ENCODE measurements at regions not wholly inside any gene's neighbourhood (a gene's known extent, or its start where the extent isn't known, plus 50 kb on each side); places are given as distances from the start of the nearest gene placed in this dataset.

DNA sequence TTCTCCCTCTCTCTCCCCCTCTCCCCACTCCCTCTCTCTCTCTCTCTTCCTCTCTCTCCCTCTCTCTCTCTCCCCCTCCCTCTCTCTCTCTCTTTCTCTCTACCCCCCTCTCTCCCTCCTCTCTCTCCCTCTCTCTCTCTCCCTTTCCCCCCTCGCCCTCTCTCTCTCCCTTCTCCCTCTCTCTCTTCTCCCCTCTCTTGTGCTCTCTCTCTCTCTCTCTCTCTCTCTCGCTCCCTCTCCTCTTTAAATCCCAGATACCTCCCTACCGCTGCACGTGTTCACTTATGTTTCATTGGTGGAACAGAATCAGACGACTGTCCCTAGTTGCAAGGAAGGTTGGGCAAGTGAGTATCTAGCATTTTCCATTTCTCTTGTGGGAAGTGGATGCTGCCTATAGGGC, 166.5 kb downstream of the EBLN2 start:
- H3K9ac ChIP-seq (ENCODE audit: low read length): no peak overlapping the region
- TF ChIP-seq EZH2phosphoT487 (conservative IDR thresholded peaks at IDR 0.05; ENCODE audit: low read length): no peak
- TF ChIP-seq, protein P1, sequence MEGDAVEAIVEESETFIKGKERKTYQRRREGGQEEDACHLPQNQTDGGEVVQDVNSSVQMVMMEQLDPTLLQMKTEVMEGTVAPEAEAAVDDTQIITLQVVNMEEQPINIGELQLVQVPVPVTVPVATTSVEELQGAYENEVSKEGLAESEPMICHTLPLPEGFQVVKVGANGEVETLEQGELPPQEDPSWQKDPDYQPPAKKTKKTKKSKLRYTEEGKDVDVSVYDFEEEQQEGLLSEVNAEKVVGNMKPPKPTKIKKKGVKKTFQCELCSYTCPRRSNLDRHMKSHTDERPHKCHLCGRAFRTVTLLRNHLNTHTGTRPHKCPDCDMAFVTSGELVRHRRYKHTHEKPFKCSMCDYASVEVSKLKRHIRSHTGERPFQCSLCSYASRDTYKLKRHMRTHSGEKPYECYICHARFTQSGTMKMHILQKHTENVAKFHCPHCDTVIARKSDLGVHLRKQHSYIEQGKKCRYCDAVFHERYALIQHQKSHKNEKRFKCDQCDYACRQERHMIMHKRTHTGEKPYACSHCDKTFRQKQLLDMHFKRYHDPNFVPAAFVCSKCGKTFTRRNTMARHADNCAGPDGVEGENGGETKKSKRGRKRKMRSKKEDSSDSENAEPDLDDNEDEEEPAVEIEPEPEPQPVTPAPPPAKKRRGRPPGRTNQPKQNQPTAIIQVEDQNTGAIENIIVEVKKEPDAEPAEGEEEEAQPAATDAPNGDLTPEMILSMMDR (IDR thresholded peaks at IDR 0.05; ENCODE audit: insufficient read depth, low read length, poor library complexity, severe bottlenecking): no peak
- no peak overlapping the region for H3K27ac ChIP-seq (ENCODE audit: low read depth, low read length)
- no peak overlapping the region for H3K4me2 ChIP-seq (ENCODE audit: low read depth, low read length, poor library complexity, severe bottlenecking)
- H3K9me2 ChIP-seq (replicated peaks; ENCODE audit: insufficient read depth, low read length): no peaks in the 10 kb centered on the region
- H3K79me2 ChIP-seq (ENCODE audit: insufficient read depth, low read length): no peaks in the 10 kb centered on the region
- no peaks in the 10 kb centered on the region for H3F3A ChIP-seq (ENCODE audit: insufficient read depth)
- H2AFZ ChIP-seq (ENCODE audit: low read depth, low read length, severe bottlenecking): no peak overlapping the region
- H3K9me3 ChIP-seq (ENCODE audit: insufficient read depth, low read length): no peaks in the 10 kb centered on the region
- no peaks in the 10 kb centered on the region for H3K36me3 ChIP-seq (ENCODE audit: low read length)
- no peaks in the 10 kb centered on the region for H3K27me3 ChIP-seq (ENCODE audit: low read length)
- H4K20me1 ChIP-seq (ENCODE audit: low read depth, low read length): no peaks in the 10 kb centered on the region
- no peak overlapping the region for H3K4me3 ChIP-seq (ENCODE audit: insufficient read depth, low read length, poor library complexity, severe bottlenecking)

DNA sequence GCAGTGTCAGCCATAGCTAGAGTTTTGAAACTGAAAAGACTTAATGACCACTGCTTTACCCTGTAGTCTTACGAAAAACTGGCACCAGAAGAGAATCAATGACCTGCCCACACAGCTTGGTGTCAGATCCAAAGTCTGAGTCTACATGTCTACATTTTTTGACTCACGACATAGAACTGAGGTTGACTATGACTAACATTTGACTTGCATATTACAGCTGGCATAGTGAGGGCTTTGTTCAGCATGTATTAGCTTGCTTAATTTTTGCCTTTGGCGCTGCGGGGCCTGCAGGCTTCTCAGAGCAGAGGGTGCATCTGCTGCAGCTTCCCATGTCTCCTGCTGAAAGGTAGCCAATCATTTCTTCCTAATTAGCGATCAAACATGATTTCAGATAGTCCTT, 167.0 kb downstream of the EBLN2 start:
- no peaks in the 10 kb centered on the region for H3K9me3 ChIP-seq (ENCODE audit: insufficient read depth, low read length)
- no peaks in the 10 kb centered on the region for H3K27me3 ChIP-seq (ENCODE audit: low read length)
- H3K4me2 ChIP-seq (ENCODE audit: low read depth, low read length, poor library complexity, severe bottlenecking): no peak overlapping the region
- no peak overlapping the region for H3K4me3 ChIP-seq (ENCODE audit: insufficient read depth, low read length, poor library complexity, severe bottlenecking)
- no peaks in the 10 kb centered on the region for H4K20me1 ChIP-seq (ENCODE audit: low read depth, low read length)
- no peaks in the 10 kb centered on the region for H3F3A ChIP-seq (ENCODE audit: insufficient read depth)
- TF ChIP-seq, protein P1 (IDR thresholded peaks at IDR 0.05; ENCODE audit: insufficient read depth, low read length, poor library complexity, severe bottlenecking): no peak
- no peak for TF ChIP-seq EZH2phosphoT487 (conservative IDR thresholded peaks at IDR 0.05; ENCODE audit: low read length)
- H3K79me2 ChIP-seq (ENCODE audit: insufficient read depth, low read length): no peaks in the 10 kb centered on the region
- no peak overlapping the region for H3K9ac ChIP-seq (ENCODE audit: low read length)
- H3K36me3 ChIP-seq (ENCODE audit: low read length): no peaks in the 10 kb centered on the region
- no peaks in the 10 kb centered on the region for H3K9me2 ChIP-seq (replicated peaks; ENCODE audit: insufficient read depth, low read length)
- no peak overlapping the region for H2AFZ ChIP-seq (ENCODE audit: low read depth, low read length, severe bottlenecking)
- H3K27ac ChIP-seq (ENCODE audit: low read depth, low read length): no peak overlapping the region

DNA sequence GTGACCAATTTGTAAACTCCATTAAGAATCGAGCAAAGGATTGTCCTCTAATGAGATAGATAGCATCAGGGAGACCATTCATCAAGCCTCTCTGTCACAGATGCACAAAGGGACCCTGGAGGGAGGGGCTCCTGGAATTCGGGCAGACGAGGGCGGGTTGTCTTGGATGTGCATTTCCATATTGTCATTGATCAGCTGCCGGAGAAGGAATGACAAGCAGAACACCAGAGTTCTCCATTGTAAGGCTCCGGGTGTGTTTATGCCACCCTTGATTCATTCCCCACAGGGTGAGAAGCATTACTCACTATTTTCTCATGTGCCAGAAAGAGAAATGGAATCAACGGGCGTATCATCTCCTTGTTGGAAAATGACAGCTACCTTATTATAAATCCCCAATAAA, 167.5 kb downstream of the EBLN2 start:
- Histone ChIP-seq H3F3A (ENCODE audit: insufficient read depth) (no peaks in the 10 kb centered on the region), H3K27me3 (ENCODE audit: low read length) (no peaks in the 10 kb centered on the region), H3K36me3 (ENCODE audit: low read length) (no peaks in the 10 kb centered on the region), H3K9me2 (replicated peaks; ENCODE audit: insufficient read depth, low read length) (no peaks in the 10 kb centered on the region), H3K4me3 (ENCODE audit: insufficient read depth, low read length, poor library complexity, severe bottlenecking) (no peak overlapping the region), H3K9ac (ENCODE audit: low read length) (no peak overlapping the region), H3K4me2 (ENCODE audit: low read depth, low read length, poor library complexity, severe bottlenecking) (no peak overlapping the region), H4K20me1 (ENCODE audit: low read depth, low read length) (no peaks in the 10 kb centered on the region), H2AFZ (ENCODE audit: low read depth, low read length, severe bottlenecking) (no peak overlapping the region), H3K9me3 (ENCODE audit: insufficient read depth, low read length) (no peaks in the 10 kb centered on the region), H3K27ac (ENCODE audit: low read depth, low read length) (no peak overlapping the region), H3K79me2 (ENCODE audit: insufficient read depth, low read length) (no peaks in the 10 kb centered on the region)
- TF ChIP-seq, protein P1 (IDR thresholded peaks at IDR 0.05; ENCODE audit: insufficient read depth, low read length, poor library complexity, severe bottlenecking): no peak
- TF ChIP-seq EZH2phosphoT487 (conservative IDR thresholded peaks at IDR 0.05; ENCODE audit: low read length): no peak
